Skeletal muscle tissue (tissue), 3 donors: ENCODE measurements at regions not wholly inside any gene's neighbourhood (a gene's known extent, or its start where the extent isn't known, plus 50 kb on each side); places are given as distances from the start of the nearest gene placed in this dataset.

Experiments used
- H3K27ac ChIP-seq: one replicate; pipeline ENCODE4 v1.7.0; 2013; ENCODE audit warnings: mild to moderate bottlenecking, low read depth, low read length, inconsistent platforms
- H3K27me3 ChIP-seq, 3 donors: one replicate each; pipeline ENCODE4 v1.7.0; 2013; ENCODE audit warnings: low read length in 3 of 3; ENCODE audit not compliant: control insufficient read depth in 3 of 3, insufficient read depth in 3 of 3
- H3K36me3 ChIP-seq, 3 donors: one replicate each; pipeline ENCODE4 v1.7.0; 2013; ENCODE audit warnings: low read length in 3 of 3; ENCODE audit not compliant: control insufficient read depth in 3 of 3, insufficient read depth in 3 of 3
- H3K4me1 ChIP-seq, 3 donors: one replicate each; pipeline ENCODE4 v1.7.0; 2013; ENCODE audit warnings: low read length in 3 of 3, mild to moderate bottlenecking in 3 of 3; ENCODE audit not compliant: control insufficient read depth in 3 of 3, insufficient read depth in 3 of 3
- H3K4me3 ChIP-seq, 3 donors: one replicate each; pipeline ENCODE4 v1.7.0; 2013; ENCODE audit warnings: low read length in 3 of 3
- H3K9ac ChIP-seq, 3 donors: one replicate each; pipeline ENCODE4 v1.7.0; 2013; ENCODE audit warnings: low read length in 3 of 3, mild to moderate bottlenecking in 3 of 3, moderate library complexity in 2 of 3, low read depth in 1 of 3
- H3K9me3 ChIP-seq, 3 donors: one replicate each; pipeline ENCODE4 v1.7.0; 2013; ENCODE audit warnings: low read length in 3 of 3; ENCODE audit not compliant: control insufficient read depth in 3 of 3
- donor health status: Osteomylitis.

GRCh38 chr4:3845094-3845743 lies 79.0 kb downstream of the ADRA2C start:
- peaks cover 3 to 5% (median 3%) of the 10 kb centered on the region in 3 donors for H3K9me3 ChIP-seq
- no peaks in the 10 kb centered on the region for H3K36me3 ChIP-seq
- no peak overlapping the region for H3K9ac ChIP-seq
- peaks cover 4 to 37% (median 15%) of the 10 kb centered on the region in 3 donors for H3K27me3 ChIP-seq
- no peak overlapping the region for H3K27ac ChIP-seq
- no peaks in the 10 kb centered on the region for H3K4me1 ChIP-seq
- H3K4me3 ChIP-seq = no peak overlapping the region

GRCh38 chr4:3845744-3846429 lies 79.7 kb downstream of the ADRA2C start:
- H3K36me3 ChIP-seq = no peaks in the 10 kb centered on the region
- H3K27me3 ChIP-seq = peaks cover 4 to 37% (median 17%) of the 10 kb centered on the region in 3 donors
- peaks cover 3 to 7% (median 5%) of the 10 kb centered on the region in 3 donors for H3K9me3 ChIP-seq
- H3K4me1 ChIP-seq = no peaks in the 10 kb centered on the region
- no peak overlapping the region for H3K4me3 ChIP-seq
- no peak overlapping the region for H3K27ac ChIP-seq
- H3K9ac ChIP-seq = no peak overlapping the region

DNA sequence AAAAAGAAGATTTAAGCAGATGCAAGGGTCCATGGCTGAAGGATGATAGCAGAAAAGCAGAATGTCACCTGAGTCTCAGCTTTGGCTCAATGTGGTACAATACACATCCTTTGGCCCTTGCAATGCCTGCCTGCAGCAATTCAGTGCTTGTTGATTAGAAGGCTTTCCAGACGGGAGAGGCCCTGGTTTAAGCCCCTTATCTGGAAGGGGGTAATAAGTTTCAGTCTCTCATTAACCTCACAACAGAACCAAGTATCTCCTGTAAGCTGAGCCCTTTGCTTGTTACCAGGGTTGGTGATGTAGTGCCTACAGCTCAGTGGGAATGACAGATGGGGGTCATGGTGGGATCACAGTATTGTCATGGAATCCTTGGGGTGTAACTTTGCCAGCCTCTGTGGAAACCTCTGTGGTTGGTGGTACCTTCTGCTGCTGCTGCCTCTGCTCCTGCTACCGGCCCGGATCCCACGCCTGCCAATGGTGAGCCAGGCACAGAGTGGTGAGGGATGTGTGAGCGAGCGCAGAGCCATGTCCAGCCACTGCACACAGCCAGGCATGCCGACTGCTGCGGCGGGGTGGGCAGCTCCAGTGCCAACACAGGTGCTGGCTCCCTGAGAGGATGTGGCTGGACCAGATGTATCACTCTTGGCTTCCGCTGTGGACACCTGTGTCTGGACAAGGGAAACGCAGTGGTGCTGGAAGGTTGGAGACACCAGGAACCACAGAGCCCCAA lies 81.2 kb downstream of the ADRA2C start:
- Histone ChIP-seq H3K4me3 (no peak overlapping the region), H3K36me3 (no peaks in the 10 kb centered on the region), H3K27ac (no peak overlapping the region), H3K9ac (no peak overlapping the region), H3K9me3 (peaks cover 3 to 7% (median 5%) of the 10 kb centered on the region in 3 donors), H3K4me1 (no peaks in the 10 kb centered on the region), H3K27me3 (peaks cover 4 to 34% (median 17%) of the 10 kb centered on the region in 3 donors)

DNA sequence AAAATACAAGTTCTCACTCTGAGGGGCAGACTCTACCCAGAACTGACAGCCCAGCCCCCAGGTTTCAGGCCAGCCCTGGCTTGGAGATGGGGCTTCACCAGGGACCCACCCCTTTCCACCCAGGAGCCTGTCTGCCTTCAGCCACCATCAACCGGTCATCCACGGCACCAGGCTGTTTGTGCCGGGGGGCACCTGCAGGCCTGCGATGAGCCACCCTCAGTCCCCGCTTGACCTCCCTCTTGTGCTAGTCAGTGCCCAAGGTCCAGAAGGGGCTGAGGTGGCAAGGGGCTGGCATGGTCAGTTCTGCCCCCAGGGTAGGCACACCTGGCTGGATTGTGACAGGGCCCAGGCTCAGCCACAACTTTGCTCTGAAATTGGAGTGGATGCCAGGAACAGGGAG lies 82.1 kb downstream of the ADRA2C start:
- H3K9ac ChIP-seq = no peak overlapping the region
- peaks cover 3 to 7% (median 5%) of the 10 kb centered on the region in 3 donors for H3K9me3 ChIP-seq
- H3K4me1 ChIP-seq = no peaks in the 10 kb centered on the region
- peaks cover 5 to 29% (median 15%) of the 10 kb centered on the region in 3 donors for H3K27me3 ChIP-seq
- H3K36me3 ChIP-seq = no peaks in the 10 kb centered on the region
- H3K27ac ChIP-seq = no peak overlapping the region
- no peak overlapping the region for H3K4me3 ChIP-seq

- no peak overlapping the region for H3K27ac ChIP-seq
- H3K4me1 ChIP-seq = no peaks in the 10 kb centered on the region
- H3K36me3 ChIP-seq = no peaks in the 10 kb centered on the region
- H3K4me3 ChIP-seq = no peak overlapping the region
- peaks cover 12 to 32% (median 22%) of the 10 kb centered on the region in 3 donors for H3K27me3 ChIP-seq
- no peak overlapping the region for H3K9ac ChIP-seq
- peaks cover 3 to 7% (median 5%) of the 10 kb centered on the region in 3 donors for H3K9me3 ChIP-seq
Observed at GRCh38 chr4:3849140-3849539, 83.0 kb downstream of the ADRA2C start.

DNA sequence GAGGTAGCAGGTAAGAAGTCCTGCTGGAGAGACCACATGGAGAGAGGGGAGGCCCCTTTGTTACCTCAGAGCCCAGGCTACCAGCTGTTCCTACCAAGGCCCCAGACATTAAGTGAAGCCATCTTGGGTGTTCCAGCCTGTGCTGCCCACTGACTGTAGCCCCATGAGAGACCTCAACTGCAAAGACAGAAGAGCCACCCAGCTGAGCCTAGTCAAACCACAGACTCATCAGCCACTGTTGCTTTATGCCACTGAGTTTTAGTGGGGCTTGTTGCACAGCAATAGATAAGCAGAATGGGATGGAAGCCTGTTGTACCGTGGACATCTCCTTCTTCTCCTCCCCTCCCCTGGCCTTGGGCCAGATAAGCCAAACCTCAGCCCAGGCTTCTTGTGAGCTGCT lies 83.9 kb downstream of the ADRA2C start:
- Histone ChIP-seq H3K4me1 (no peaks in the 10 kb centered on the region), H3K4me3 (no peak overlapping the region), H3K27ac (no peak overlapping the region), H3K9ac (no peak overlapping the region), H3K27me3 (peaks cover 22 to 41% (median 32%) of the 10 kb centered on the region in 3 donors), H3K9me3 (peaks cover 3 to 7% (median 5%) of the 10 kb centered on the region in 3 donors), H3K36me3 (no peaks in the 10 kb centered on the region)

- peaks cover 3 to 7% (median 5%) of the 10 kb centered on the region in 3 donors for H3K9me3 ChIP-seq
- H3K9ac ChIP-seq = no peak overlapping the region
- no peaks in the 10 kb centered on the region for H3K4me1 ChIP-seq
- H3K36me3 ChIP-seq = no peaks in the 10 kb centered on the region
- peaks cover 28 to 44% (median 35%) of the 10 kb centered on the region in 3 donors for H3K27me3 ChIP-seq
- H3K4me3 ChIP-seq = no peak overlapping the region
- H3K27ac ChIP-seq = no peak overlapping the region
Observed at GRCh38 chr4:3851211-3851610, 85.0 kb downstream of the ADRA2C start.

GRCh38 chr4:3851881-3852280 lies 85.7 kb downstream of the ADRA2C start:
- Histone ChIP-seq H3K9me3 (peaks cover 3 to 7% (median 5%) of the 10 kb centered on the region in 3 donors), H3K9ac (no peak overlapping the region), H3K4me1 (no peaks in the 10 kb centered on the region), H3K36me3 (no peaks in the 10 kb centered on the region), H3K27me3 (peaks cover 34 to 51% (median 38%) of the 10 kb centered on the region in 3 donors), H3K4me3 (no peak overlapping the region), H3K27ac (no peak overlapping the region)

GRCh38 chr4:3852309-3852708 lies 86.1 kb downstream of the ADRA2C start:
- peaks cover 3 to 7% (median 5%) of the 10 kb centered on the region in 3 donors for H3K9me3 ChIP-seq
- no peak overlapping the region for H3K27ac ChIP-seq
- no peak overlapping the region for H3K4me3 ChIP-seq
- no peaks in the 10 kb centered on the region for H3K36me3 ChIP-seq
- H3K4me1 ChIP-seq = no peaks in the 10 kb centered on the region
- peaks cover 37 to 51% (median 40%) of the 10 kb centered on the region in 3 donors for H3K27me3 ChIP-seq
- H3K9ac ChIP-seq = no peak overlapping the region

- no peak overlapping the region for H3K4me3 ChIP-seq
- no peak overlapping the region for H3K9ac ChIP-seq
- H3K27ac ChIP-seq = no peak overlapping the region
- no peaks in the 10 kb centered on the region for H3K36me3 ChIP-seq
- peaks cover 39 to 52% (median 43%) of the 10 kb centered on the region in 3 donors for H3K27me3 ChIP-seq
- H3K9me3 ChIP-seq = peaks cover 3 to 7% (median 5%) of the 10 kb centered on the region in 3 donors
- no peaks in the 10 kb centered on the region for H3K4me1 ChIP-seq
Observed at GRCh38 chr4:3852711-3853110, 86.5 kb downstream of the ADRA2C start.
